ENCODE measurements at regions not wholly inside any gene's neighbourhood (a gene's known extent, or its start where the extent isn't known, plus 50 kb on each side); places are given as distances from the start of the nearest gene placed in this dataset.
A peak's percentile ranks its signal among the peaks of the same experiment; 100 is the strongest.

DNA sequence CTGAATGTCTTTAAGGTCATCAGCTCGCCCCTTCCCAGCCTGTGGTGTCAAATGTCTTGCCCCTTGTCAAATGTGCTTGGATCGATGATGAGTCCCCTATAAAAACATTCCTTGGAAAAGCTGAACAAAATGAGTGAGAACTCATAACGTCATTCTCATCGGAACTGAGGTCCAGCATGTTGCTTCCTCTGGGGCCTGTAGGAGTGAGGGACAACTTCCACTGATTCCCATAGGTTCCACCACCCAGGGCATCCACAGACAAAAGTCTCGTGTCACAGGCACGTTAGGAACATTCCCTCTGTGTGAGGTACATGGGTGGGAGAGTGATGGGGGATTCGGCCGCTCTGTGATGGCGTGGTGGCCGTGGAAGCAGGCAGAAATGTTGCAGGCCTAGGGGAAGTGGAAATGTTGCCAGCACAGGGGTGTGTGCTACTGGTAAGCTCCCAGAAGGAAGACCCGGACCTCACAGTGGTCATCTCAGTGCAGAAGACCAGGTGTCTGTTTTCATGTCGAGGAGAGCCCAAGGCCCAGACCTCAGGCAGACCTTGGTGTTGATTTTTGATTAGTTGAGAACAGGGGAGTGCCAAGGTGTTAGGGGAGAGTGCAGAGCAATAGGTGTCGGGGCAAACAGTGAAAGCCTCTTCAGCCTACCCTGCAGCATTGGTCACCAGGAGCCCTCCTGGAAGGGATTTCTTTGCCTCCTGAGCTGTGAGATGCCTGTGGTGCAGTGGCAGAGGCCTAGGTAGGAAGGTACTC lies 96.8 kb downstream of the SNRPN start:
- H3K9me3 ChIP-seq (ENCODE audit: control insufficient read depth, low read length) = peaks cover 98% of the 10 kb centered on the region
- H3K36me3 ChIP-seq (ENCODE audit: control insufficient read depth, insufficient read depth, low read length, severe bottlenecking) = peaks cover 98% of the 10 kb centered on the region
- DNase-seq (ENCODE audit: low read depth) = no peak
- no peaks in the 10 kb centered on the region for H3K4me1 ChIP-seq (ENCODE audit: control insufficient read depth, insufficient read depth, low read length)
- peak overlapping the region; percentile 45 for H3K4me3 ChIP-seq (ENCODE audit: low read length)
- H3K27me3 ChIP-seq (replicated peaks; ENCODE audit: control insufficient read depth, insufficient read depth, low read length) = no peaks in the 10 kb centered on the region
- H3K9ac ChIP-seq (ENCODE audit: low read length) = no peak overlapping the region

DNA sequence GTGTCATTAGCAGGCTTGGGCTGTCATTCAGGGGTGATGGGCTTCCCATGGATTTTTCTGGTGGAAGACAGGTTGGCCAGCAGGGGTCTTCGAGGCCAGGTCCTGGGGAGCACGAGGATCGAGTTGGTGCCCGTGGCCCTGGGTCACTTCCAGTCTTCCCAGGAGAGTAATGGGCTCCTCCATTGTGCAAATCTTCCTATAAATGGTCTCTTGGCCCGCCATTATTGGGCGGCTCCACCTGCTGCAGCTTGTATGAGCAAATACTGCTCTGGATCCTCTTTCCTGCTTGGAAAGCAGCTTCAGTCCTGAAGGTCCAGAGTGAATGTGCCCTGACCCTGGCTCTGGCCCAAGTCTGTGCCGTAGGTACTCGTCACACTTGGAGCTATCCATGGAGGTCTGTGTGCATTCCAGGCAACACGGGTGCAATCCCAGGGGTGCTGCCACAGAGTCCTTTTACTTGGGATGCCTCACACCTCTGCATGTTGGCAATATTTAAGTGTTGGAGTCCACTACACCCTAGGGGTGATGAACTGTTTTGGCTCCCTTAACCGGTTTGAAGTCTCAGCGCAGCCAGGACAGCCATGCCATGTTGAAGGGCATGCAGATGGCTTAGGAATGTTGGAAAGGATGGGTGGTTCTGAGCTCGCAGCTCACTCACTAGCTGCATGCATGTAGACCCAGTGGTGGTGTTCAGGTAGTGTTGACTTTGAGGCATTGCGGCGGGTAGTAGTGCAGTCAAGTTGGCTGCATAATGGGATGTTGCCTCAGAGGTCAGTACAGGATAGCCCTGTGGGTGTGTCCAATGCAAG lies 97.6 kb downstream of the SNRPN start:
- Histone ChIP-seq H3K9me3 (ENCODE audit: control insufficient read depth, low read length) (peaks cover 98% of the 10 kb centered on the region), H3K4me1 (ENCODE audit: control insufficient read depth, insufficient read depth, low read length) (no peaks in the 10 kb centered on the region), H3K9ac (ENCODE audit: low read length) (no peak overlapping the region), H3K36me3 (ENCODE audit: control insufficient read depth, insufficient read depth, low read length, severe bottlenecking) (peaks cover 98% of the 10 kb centered on the region), H3K4me3 (ENCODE audit: low read length) (peak overlapping the region; percentile 48), H3K27me3 (replicated peaks; ENCODE audit: control insufficient read depth, insufficient read depth, low read length) (no peaks in the 10 kb centered on the region)
- DNase-seq (ENCODE audit: low read depth) = no peak

DNA sequence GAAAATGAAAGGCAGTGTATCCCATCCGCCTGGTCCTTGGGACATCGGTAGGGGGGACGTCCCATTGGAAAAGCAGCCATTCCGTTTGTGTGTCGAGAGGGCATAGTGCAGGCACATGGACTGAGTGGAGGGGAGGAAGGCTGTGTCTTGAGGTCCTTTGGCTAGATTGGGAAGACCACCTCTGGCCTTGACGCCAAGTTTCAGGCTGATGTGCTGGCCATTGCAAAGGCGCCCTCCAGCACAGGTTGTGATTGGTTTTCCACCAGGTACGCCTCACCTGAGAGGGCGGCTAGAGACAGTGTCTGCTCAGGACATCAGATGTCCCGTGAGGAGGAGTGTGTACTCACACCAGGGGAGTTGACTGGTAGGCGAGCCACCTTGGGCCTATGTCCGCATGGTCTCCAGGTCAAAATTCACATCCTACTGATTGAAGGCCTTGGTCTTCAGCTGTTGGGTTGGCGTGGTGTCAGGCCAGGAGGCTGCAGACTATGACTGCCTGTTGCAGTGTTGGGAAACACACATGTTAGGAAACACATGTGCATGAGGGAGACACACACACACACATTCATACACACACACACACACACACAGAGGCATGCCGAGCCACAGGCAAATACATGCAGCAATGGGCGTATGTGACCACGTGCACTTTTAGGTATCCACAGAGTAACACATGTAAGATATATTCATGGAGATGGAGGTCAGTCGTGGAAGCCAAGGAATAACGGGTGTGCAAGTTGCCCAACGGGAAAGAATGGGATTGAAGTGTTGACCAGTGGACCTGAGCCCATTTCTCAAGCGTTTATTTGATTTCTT lies 98.4 kb downstream of the SNRPN start:
- Histone ChIP-seq H3K9ac (ENCODE audit: low read length) (no peak overlapping the region), H3K9me3 (ENCODE audit: control insufficient read depth, low read length) (peaks cover 98% of the 10 kb centered on the region), H3K4me1 (ENCODE audit: control insufficient read depth, insufficient read depth, low read length) (no peaks in the 10 kb centered on the region), H3K36me3 (ENCODE audit: control insufficient read depth, insufficient read depth, low read length, severe bottlenecking) (peaks cover 98% of the 10 kb centered on the region), H3K4me3 (ENCODE audit: low read length) (peak overlapping the region; percentile 48), H3K27me3 (replicated peaks; ENCODE audit: control insufficient read depth, insufficient read depth, low read length) (no peaks in the 10 kb centered on the region)
- DNase-seq (ENCODE audit: low read depth) = no peak

GRCh38 chr15:25054329-25054728 lies 99.5 kb downstream of the SNRPN start:
- Histone ChIP-seq H3K9me3 (ENCODE audit: control insufficient read depth, low read length) (peaks cover 100% of the 10 kb centered on the region), H3K4me1 (ENCODE audit: control insufficient read depth, insufficient read depth, low read length) (no peaks in the 10 kb centered on the region)

DNA sequence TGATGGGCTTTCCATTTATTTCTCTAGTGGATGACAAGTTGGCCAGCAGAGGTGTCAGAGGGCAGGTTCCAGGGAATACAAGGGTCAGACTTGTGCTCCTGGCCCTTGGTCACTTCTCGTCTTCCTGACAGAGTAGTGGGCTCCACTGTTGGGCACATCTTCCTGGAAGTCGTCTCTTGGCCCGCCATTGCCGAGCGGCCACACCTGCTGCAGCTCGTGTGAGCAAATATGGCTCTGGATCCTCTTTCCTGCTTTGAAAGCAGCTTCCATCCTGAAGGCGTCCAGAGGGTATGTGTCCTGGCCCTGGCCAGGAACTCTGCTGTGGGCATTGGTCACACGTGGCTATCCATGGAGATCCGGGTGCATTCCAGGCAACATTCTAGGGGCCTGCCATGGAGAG lies 100.2 kb downstream of the SNRPN start:
- H3K27me3 ChIP-seq (replicated peaks; ENCODE audit: control insufficient read depth, insufficient read depth, low read length) = no peaks in the 10 kb centered on the region
- H3K9ac ChIP-seq (ENCODE audit: low read length) = no peak overlapping the region
- H3K36me3 ChIP-seq (ENCODE audit: control insufficient read depth, insufficient read depth, low read length, severe bottlenecking) = peaks cover 100% of the 10 kb centered on the region
- peaks cover 100% of the 10 kb centered on the region for H3K9me3 ChIP-seq (ENCODE audit: control insufficient read depth, low read length)
- H3K4me3 ChIP-seq (ENCODE audit: low read length) = peak overlapping the region; percentile 63
- no peaks in the 10 kb centered on the region for H3K4me1 ChIP-seq (ENCODE audit: control insufficient read depth, insufficient read depth, low read length)
- DNase-seq (ENCODE audit: low read depth) = no peak

More at GRCh38 chr15:25054329-25054728, 99.5 kb downstream of the SNRPN start:
- peak overlapping the region; percentile 29 for H3K4me3 ChIP-seq (ENCODE audit: low read length)
- no peaks in the 10 kb centered on the region for H3K27me3 ChIP-seq (replicated peaks; ENCODE audit: control insufficient read depth, insufficient read depth, low read length)
- H3K9ac ChIP-seq (ENCODE audit: low read length) = no peak overlapping the region
- H3K36me3 ChIP-seq (ENCODE audit: control insufficient read depth, insufficient read depth, low read length, severe bottlenecking) = peaks cover 100% of the 10 kb centered on the region
- no peak for DNase-seq (ENCODE audit: low read depth)

DNA sequence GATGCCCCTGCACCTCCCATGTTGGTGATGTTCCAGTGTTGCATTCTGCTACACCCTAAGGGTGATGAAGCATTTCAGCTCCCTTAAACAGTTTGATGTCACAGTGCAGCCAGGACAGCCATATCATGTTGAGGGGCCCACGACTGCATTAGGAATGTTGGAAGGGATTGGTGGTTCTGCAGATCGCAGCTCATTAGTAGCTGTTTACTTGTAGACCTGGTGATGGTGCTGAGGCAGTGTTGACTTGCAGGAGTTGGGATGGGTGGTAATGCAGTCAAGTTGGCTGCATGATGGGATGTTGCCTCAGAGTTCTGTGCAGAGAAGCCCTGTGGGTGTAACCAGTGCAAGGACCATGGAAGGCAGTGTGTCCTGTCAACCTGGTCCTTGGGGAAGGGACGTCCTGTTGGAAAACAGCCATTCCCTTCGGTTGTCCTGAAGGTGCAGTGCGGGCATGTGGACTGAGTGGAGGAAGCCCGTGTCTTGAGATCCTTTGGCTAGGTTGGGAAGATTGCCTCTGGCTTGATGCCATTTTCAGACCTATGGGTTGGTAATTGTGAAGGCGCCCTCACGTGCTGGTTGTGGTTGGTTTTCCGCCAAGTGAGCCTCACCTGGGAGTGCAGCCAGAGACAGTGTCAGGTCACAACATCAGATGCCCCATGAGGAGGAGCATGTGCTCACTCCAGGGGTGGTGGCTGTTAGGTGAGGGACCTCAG lies 100.7 kb downstream of the SNRPN start:
- Histone ChIP-seq H3K36me3 (ENCODE audit: control insufficient read depth, insufficient read depth, low read length, severe bottlenecking) (peaks cover 100% of the 10 kb centered on the region), H3K4me1 (ENCODE audit: control insufficient read depth, insufficient read depth, low read length) (no peaks in the 10 kb centered on the region), H3K27me3 (replicated peaks; ENCODE audit: control insufficient read depth, insufficient read depth, low read length) (no peaks in the 10 kb centered on the region), H3K4me3 (ENCODE audit: low read length) (peak overlapping the region; percentile 63), H3K9ac (ENCODE audit: low read length) (no peak overlapping the region), H3K9me3 (ENCODE audit: control insufficient read depth, low read length) (peaks cover 100% of the 10 kb centered on the region)
- DNase-seq (ENCODE audit: low read depth) = no peak

DNA sequence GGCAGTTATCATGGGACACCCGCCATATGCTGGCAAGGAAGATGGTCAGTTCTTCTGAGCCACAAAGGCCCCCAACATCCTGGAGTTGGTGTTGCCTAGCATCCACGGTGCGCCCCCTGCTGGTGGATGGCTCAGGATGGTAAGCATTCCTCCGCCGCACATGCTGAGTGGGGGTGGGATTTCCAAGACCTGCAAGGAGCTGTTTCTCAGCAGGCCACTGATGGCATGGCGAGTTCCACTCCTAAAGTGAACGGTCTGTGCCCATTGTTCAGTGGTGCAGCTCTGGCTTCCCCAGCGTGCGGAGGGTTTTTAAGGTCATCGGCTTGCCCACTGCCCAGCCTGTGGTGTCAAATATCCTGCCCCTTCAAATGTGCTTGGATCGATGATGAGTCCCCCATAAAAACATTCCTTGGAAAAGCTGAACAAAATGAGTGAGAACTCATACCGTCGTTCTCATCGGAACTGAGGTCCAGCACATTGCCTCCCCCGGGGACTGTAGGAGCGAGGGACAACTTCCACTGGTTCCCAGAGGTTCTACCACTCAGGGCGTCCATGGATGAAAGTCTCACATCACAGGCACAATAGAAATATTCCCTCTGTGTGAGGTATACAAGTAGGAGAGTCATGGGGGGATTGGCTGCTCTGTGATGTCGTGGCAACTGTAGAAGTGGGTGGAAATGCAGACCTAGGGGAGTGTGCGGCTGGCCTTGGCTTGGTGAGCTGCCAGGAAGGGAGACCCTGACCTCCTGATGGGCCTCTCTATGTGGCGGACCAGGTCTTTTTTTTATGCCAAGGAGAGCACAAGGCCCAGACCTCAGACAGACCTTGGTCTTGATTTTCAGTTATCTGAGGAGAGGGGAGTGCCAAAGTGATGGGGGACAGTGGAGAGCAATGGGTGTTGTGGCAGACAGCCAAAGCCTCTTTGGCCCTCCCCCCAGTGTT lies 102.0 kb downstream of the SNRPN start:
- DNase-seq (ENCODE audit: low read depth) = no peak
- peak overlapping the region; percentile 63 for H3K4me3 ChIP-seq (ENCODE audit: low read length)
- peaks cover 100% of the 10 kb centered on the region for H3K36me3 ChIP-seq (ENCODE audit: control insufficient read depth, insufficient read depth, low read length, severe bottlenecking)
- H3K27me3 ChIP-seq (replicated peaks; ENCODE audit: control insufficient read depth, insufficient read depth, low read length) = no peaks in the 10 kb centered on the region
- H3K4me1 ChIP-seq (ENCODE audit: control insufficient read depth, insufficient read depth, low read length) = no peaks in the 10 kb centered on the region
- H3K9ac ChIP-seq (ENCODE audit: low read length) = no peak overlapping the region
- peaks cover 100% of the 10 kb centered on the region for H3K9me3 ChIP-seq (ENCODE audit: control insufficient read depth, low read length)

DNA sequence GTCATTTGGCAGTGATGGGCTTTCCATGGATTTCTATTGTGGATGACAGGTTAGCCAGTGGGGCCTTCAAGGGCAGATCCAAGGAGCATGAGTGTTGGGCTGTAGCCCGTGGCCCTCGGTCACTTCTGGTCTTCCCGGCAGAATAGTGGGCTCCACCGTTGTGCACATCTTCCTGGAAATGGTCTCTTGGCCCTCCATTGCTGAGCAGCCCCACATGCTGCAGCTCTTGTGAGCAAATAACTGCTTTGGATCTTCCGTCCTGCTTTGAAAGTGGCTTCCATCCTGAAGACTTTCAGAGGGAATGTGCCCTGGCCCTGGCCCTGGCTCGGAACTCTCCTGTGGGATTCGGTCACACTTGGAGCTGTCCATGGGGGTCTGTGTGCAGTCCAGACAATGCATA lies 102.8 kb downstream of the SNRPN start:
- Histone ChIP-seq H3K4me1 (ENCODE audit: control insufficient read depth, insufficient read depth, low read length) (no peaks in the 10 kb centered on the region), H3K9ac (ENCODE audit: low read length) (no peak overlapping the region), H3K27me3 (replicated peaks; ENCODE audit: control insufficient read depth, insufficient read depth, low read length) (no peaks in the 10 kb centered on the region), H3K36me3 (ENCODE audit: control insufficient read depth, insufficient read depth, low read length, severe bottlenecking) (peaks cover 100% of the 10 kb centered on the region), H3K9me3 (ENCODE audit: control insufficient read depth, low read length) (peaks cover 100% of the 10 kb centered on the region), H3K4me3 (ENCODE audit: low read length) (peak overlapping the region; percentile 59)
- no peak for DNase-seq (ENCODE audit: low read depth)

GRCh38 chr15:25058080-25058785 lies 103.4 kb downstream of the SNRPN start:
- no peaks in the 10 kb centered on the region for H3K4me1 ChIP-seq (ENCODE audit: control insufficient read depth, insufficient read depth, low read length)
- H3K27me3 ChIP-seq (replicated peaks; ENCODE audit: control insufficient read depth, insufficient read depth, low read length) = no peaks in the 10 kb centered on the region
- peaks cover 100% of the 10 kb centered on the region for H3K36me3 ChIP-seq (ENCODE audit: control insufficient read depth, insufficient read depth, low read length, severe bottlenecking)
- peak overlapping the region; percentile 59 for H3K4me3 ChIP-seq (ENCODE audit: low read length)
- H3K9ac ChIP-seq (ENCODE audit: low read length) = no peak overlapping the region
- H3K9me3 ChIP-seq (ENCODE audit: control insufficient read depth, low read length) = peaks cover 100% of the 10 kb centered on the region
- no peak for DNase-seq (ENCODE audit: low read depth)
